Upper lobe of right lung (tissue), 1 donor: ENCODE measurements at regions not wholly inside any gene's neighbourhood (a gene's known extent, or its start where the extent isn't known, plus 50 kb on each side); places are given as distances from the start of the nearest gene placed in this dataset.
A peak's percentile ranks its signal among the peaks of the same experiment; 100 is the strongest.

Source experiments
- ATAC-seq: fragments of 200-7000 bp; cut with Tn5 transposase; one replicate; pipeline ENCODE4 v1.9.1; 2020; ENCODE audit warnings: mild to moderate bottlenecking, moderate library complexity
- DNase-seq: peaks from one replicate; pipeline ENCODE4 v3.0.0-alpha.2; 2020
- H3K27ac ChIP-seq: fragments of 200-600 bp; one replicate; pipeline ENCODE4 v1.8.0; 2022
- H3K27me3 ChIP-seq: fragments of 200-600 bp; one replicate; pipeline ENCODE4 v1.8.0; 2022; ENCODE audit warnings: mild to moderate bottlenecking
- H3K36me3 ChIP-seq: fragments of 200-600 bp; one replicate; pipeline ENCODE4 v1.8.0; 2022
- H3K4me1 ChIP-seq: fragments of 200-600 bp; one replicate; pipeline ENCODE4 v1.8.0; 2022
- H3K4me3 ChIP-seq: fragments of 200-600 bp; one replicate; pipeline ENCODE4 v1.8.0; 2022; ENCODE audit warnings: mild to moderate bottlenecking
- H3K9me3 ChIP-seq: fragments of 200-600 bp; one replicate; pipeline ENCODE4 v1.8.0; 2022
- intact Hi-C: fragments of 100-400 bp; cut with DNase I; formaldehyde crosslinking; loops from one replicate; pipeline ENCODE4 v1.11.0; 2022
- TF ChIP-seq, protein P1 (sequence below): fragments of 200-600 bp; IDR thresholded peaks from one replicate; pipeline ENCODE4 v1.8.0; 2022; ENCODE audit warnings: antibody characterized with exemption
- donor health status: DM: no; HTN: yes; CAD: no; lungs with severe emphysema.

DNA sequence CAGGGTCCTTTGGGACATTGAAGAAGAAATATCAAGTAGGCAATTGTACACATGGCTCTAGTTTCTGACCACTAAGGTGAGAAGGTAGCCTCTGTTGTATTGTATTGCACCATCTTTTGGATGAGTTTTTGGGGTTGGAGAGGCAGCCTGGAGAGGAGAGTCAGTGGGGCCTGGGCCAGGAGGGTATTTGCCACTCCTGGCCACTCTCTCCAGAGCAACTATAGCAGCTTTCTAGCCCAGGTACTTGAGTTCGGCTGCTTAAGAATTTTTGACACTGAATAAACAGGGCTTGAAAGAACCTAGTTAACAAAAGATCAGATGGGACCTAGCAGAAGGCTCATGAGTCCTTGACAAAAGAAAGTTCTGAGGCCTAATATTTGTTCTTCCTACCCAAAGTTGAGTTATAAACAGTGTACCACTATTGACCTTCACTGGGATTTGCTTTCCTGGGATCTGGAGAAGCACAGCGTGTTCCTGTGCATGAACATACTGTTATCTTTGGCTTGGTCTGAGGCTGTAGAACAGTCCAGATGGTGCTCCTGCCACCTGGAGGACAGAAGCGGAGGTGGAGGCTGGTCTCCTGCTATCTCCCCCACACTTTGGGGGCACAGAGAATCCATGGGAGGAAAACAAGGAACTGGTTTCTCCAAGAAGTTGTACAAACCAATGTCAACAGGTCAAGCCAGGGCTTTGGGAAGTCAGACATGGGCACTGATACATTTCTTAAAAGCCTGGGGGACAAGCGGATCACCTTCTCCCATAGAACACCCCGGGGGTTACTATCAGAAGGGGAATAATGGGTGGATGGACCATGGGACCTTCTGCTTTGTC, 110.4 kb upstream of the LIFR start:
- TF ChIP-seq, protein P1, sequence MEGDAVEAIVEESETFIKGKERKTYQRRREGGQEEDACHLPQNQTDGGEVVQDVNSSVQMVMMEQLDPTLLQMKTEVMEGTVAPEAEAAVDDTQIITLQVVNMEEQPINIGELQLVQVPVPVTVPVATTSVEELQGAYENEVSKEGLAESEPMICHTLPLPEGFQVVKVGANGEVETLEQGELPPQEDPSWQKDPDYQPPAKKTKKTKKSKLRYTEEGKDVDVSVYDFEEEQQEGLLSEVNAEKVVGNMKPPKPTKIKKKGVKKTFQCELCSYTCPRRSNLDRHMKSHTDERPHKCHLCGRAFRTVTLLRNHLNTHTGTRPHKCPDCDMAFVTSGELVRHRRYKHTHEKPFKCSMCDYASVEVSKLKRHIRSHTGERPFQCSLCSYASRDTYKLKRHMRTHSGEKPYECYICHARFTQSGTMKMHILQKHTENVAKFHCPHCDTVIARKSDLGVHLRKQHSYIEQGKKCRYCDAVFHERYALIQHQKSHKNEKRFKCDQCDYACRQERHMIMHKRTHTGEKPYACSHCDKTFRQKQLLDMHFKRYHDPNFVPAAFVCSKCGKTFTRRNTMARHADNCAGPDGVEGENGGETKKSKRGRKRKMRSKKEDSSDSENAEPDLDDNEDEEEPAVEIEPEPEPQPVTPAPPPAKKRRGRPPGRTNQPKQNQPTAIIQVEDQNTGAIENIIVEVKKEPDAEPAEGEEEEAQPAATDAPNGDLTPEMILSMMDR, result peak; percentile 62
- H3K27ac ChIP-seq, result no peak overlapping the region

DNA sequence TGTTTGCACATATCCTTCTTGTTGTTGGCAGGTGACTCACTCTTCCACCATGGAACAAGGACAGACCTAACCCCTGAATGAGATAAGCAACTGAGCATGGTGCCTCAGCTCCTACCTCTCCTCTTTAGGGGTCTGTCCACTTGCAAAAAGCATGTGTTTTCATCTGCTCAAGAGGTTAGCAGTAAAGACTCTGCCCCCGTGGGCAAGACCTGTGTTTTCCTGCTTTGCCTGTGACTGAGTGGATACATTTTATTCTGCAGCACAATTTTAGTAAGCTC, 111.0 kb upstream of the LIFR start:
- no peaks in the 10 kb centered on the region for H3K36me3 ChIP-seq
- TF ChIP-seq, protein P1, result no peak
- ATAC-seq (no peak), DNase-seq (no peak)
- intact Hi-C loops, result loop anchor here (10.0 kb wide), 1 partner anchor 113 kb away; the partner anchor contains the start of gene LIFR
- no peaks in the 10 kb centered on the region for H3K27me3 ChIP-seq
- H3K9me3 ChIP-seq, result no peaks in the 10 kb centered on the region
- no peak overlapping the region for H3K27ac ChIP-seq
- H3K4me1 ChIP-seq, result peaks cover 13% of the 10 kb centered on the region
- no peak overlapping the region for H3K4me3 ChIP-seq

More for the DNA sequence above, 110.4 kb upstream of the LIFR start:
- Histone ChIP-seq H3K4me3 (no peak overlapping the region), H3K27me3 (no peaks in the 10 kb centered on the region), H3K4me1 (peaks cover 16% of the 10 kb centered on the region), H3K9me3 (no peaks in the 10 kb centered on the region), H3K36me3 (no peaks in the 10 kb centered on the region)
- intact Hi-C loops, result loop anchor here (10.0 kb wide), 1 partner anchor 112 kb away; the partner anchor contains the start of gene LIFR
- peak; percentile 65 for DNase-seq
- peak; percentile 94 for ATAC-seq

DNA sequence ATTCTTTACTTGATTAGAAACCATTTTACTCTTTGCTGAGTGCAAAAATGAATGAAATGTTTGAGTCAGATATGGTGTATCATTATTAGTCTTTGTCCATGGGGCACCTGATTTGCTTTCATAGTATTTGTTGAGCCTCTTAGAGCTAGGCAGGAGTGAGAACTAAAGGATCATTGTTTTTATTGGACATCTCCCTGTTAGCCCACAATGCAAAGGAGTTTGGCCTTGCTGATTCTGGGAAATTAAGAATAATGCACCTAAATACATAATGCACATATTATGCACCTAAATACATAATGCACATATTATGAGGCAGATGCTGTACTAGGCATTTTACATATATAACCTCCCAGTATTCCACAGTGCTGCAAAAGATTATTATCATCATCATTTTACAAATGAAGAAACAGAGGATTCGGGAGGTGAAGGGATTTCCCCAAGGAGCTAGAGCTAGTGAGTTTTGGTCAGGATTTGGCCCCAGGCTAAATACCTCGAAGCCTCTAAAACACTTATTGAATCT, 113.0 kb upstream of the LIFR start:
- Histone ChIP-seq H3K4me1 (peaks cover 3% of the 10 kb centered on the region), H3K9me3 (no peaks in the 10 kb centered on the region), H3K27me3 (no peaks in the 10 kb centered on the region), H3K36me3 (no peaks in the 10 kb centered on the region), H3K4me3 (no peak overlapping the region), H3K27ac (no peak overlapping the region)
- ATAC-seq (no peak), DNase-seq (no peak)
- intact Hi-C loops, result loop anchor here (10.0 kb wide), 1 partner anchor 115 kb away; the partner anchor contains the start of gene LIFR
- TF ChIP-seq, protein P1, result no peak

DNA sequence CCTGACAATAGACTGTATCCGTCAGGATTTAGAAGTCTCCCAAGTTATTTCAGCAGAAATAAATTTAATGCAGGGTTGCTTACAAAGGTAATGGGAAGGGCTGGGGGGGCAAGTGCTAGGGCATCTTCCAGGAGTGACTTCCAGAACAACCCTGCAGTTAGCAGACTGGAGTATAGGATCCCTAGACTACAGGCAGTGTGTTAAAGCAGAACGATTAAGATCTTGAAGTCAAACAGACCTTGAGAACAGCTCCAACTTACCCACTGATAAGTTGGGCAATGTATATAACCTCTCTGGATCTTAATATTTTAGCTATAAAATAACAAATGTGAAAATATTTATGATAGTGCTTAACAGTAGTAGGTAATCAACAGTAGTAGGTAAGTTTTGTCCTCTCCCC, 113.6 kb upstream of the LIFR start:
- H3K9me3 ChIP-seq, result no peaks in the 10 kb centered on the region
- no peaks in the 10 kb centered on the region for H3K36me3 ChIP-seq
- no peaks in the 10 kb centered on the region for H3K27me3 ChIP-seq
- H3K27ac ChIP-seq, result no peak overlapping the region
- TF ChIP-seq, protein P1, result no peak
- ATAC-seq (no peak), DNase-seq (no peak)
- no peak overlapping the region for H3K4me3 ChIP-seq
- intact Hi-C loops, result no loop called here
- peaks cover 3% of the 10 kb centered on the region for H3K4me1 ChIP-seq

DNA sequence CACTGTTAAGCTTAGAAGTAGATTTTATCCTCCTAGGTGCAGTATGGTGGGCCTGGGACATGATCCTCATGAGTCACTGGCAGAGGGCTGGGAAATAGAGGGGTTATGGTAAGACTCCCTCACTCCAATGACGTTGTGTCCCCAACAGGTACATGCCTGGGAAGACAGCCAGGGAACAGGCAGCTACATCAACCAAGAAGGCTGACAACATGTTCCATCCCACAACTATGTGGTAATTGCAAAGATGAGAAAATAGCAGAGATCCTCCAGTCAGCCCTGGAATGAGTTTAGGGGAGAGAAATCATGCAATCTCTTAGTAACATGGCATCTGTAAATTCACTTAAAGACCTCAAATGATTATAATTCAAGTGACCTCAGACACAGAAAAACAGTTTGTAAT, 114.4 kb upstream of the LIFR start:
- intact Hi-C loops, result no loop called here
- no peak overlapping the region for H3K27ac ChIP-seq
- H3K36me3 ChIP-seq, result no peaks in the 10 kb centered on the region
- H3K27me3 ChIP-seq, result no peaks in the 10 kb centered on the region
- peaks cover 3% of the 10 kb centered on the region for H3K4me1 ChIP-seq
- H3K9me3 ChIP-seq, result no peaks in the 10 kb centered on the region
- H3K4me3 ChIP-seq, result no peak overlapping the region
- DNase-seq (no peak), ATAC-seq (no peak)
- TF ChIP-seq, protein P1, result no peak
